ENCODE measurements at regions not wholly inside any gene's neighbourhood (a gene's known extent, or its start where the extent isn't known, plus 50 kb on each side); places are given as distances from the start of the nearest gene placed in this dataset.

GRCh38 chr18:38074298-38074876, 508.8 kb upstream of the CELF4 start:
- TF ChIP-seq CTCF (IDR thresholded peaks at IDR 0.05; ENCODE audit: insufficient read depth, low read length, severe bottlenecking) = no peak
- no peak for FAIRE-seq
- H3K27me3 ChIP-seq (ENCODE audit: control insufficient read depth, insufficient read depth, low read length) = no peaks in the 10 kb centered on the region
- H3K4me3 ChIP-seq (ENCODE audit: low read depth, low read length) = no peak overlapping the region
- DNase-seq (ENCODE audit: low read depth) = no peak
- H3K36me3 ChIP-seq (ENCODE audit: control insufficient read depth, insufficient read depth, low read length) = no peaks in the 10 kb centered on the region

DNA sequence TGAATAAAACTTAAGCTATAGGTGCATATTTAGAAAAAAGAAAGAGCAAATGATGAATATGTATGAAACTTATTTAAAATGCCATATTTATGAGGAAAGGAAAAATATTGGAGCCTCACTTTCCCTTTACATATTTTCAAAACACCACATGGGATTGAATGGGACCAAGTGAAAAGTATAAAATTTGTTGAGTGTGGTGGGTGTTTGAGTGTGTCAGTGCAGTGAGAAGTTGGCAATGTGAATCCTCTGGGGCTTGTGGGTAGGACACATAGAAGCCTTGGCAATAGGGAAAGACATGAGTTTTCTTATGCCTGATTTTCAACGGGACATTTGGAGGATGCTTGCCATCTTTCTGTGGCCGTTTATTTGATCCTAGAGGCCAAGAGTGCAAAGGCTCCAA, 502.2 kb upstream of the CELF4 start:
- FAIRE-seq = peak; percentile 36
- no peak overlapping the region for H3K4me3 ChIP-seq (ENCODE audit: low read depth, low read length)
- TF ChIP-seq CTCF (IDR thresholded peaks at IDR 0.05; ENCODE audit: insufficient read depth, low read length, severe bottlenecking) = no peak
- no peak for DNase-seq (ENCODE audit: low read depth)
- no peaks in the 10 kb centered on the region for H3K27me3 ChIP-seq (ENCODE audit: control insufficient read depth, insufficient read depth, low read length)
- H3K36me3 ChIP-seq (ENCODE audit: control insufficient read depth, insufficient read depth, low read length) = no peaks in the 10 kb centered on the region

- Histone ChIP-seq H3K4me3 (ENCODE audit: low read depth, low read length) (no peak overlapping the region), H3K27me3 (ENCODE audit: control insufficient read depth, insufficient read depth, low read length) (no peaks in the 10 kb centered on the region), H3K36me3 (ENCODE audit: control insufficient read depth, insufficient read depth, low read length) (no peaks in the 10 kb centered on the region)
- DNase-seq (ENCODE audit: low read depth) = no peak
- no peak for FAIRE-seq
- no peak for TF ChIP-seq CTCF (IDR thresholded peaks at IDR 0.05; ENCODE audit: insufficient read depth, low read length, severe bottlenecking)
Measured at GRCh38 chr18:38067086-38067485, 501.5 kb upstream of the CELF4 start.

DNA sequence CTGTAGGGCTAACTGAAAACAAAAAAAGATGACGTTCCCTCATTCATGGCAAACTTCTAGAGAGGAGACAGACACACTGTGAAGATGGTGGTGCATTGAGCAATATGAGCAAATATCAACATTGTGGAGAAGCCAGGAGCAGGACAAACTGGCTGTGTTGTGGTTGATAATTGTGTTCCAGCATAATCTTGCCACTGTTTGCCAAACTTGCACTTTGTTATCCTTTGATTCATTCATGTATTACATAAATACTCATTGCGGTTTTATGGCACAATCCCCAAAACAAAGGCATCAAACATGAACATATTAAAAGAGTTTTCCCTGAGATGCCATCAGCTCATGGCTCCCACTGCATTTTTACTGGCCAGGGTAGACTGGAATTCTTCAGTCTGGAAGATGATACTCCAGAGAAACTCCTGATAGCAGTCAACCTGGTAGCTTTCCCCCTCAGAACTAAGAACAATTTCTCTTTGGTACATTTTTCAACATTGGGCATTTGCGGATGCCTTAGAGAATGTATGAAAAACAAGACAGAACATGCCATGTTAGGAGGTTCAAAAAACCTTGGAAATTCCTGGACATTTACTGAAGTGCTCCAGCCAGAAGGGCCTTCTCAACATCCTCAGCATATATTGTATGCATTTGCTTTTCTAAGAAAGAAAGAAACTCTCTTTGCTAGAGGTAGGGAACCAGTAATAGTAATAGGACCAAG, 487.4 kb upstream of the CELF4 start:
- Histone ChIP-seq H3K27me3 (ENCODE audit: control insufficient read depth, insufficient read depth, low read length) (peaks cover 4% of the 10 kb centered on the region), H3K36me3 (ENCODE audit: control insufficient read depth, insufficient read depth, low read length) (no peaks in the 10 kb centered on the region), H3K4me3 (ENCODE audit: low read depth, low read length) (no peak overlapping the region)
- no peak for TF ChIP-seq CTCF (IDR thresholded peaks at IDR 0.05; ENCODE audit: insufficient read depth, low read length, severe bottlenecking)
- DNase-seq (ENCODE audit: low read depth) (peak; percentile 89), FAIRE-seq (peak; percentile 76)

DNA sequence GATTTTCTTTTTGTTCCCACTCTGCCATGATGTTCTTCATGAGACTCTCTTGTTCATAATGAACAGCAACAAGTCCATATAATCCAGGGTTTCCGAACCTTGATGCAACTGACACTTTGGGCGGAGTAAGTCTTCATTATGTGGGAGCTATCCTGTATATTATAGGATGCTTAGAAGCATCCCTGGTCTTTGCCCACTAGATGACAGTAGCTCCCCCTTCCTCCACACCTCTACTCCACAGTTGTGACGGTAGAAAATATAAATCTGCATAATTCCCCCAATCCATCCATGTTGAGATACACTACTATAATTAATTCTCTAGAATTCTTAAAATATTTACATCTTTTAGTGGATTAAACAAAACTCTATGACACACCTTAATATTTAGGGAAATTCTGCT, 482.2 kb upstream of the CELF4 start:
- Histone ChIP-seq H3K27me3 (ENCODE audit: control insufficient read depth, insufficient read depth, low read length) (peaks cover 2% of the 10 kb centered on the region), H3K4me3 (ENCODE audit: low read depth, low read length) (no peak overlapping the region), H3K36me3 (ENCODE audit: control insufficient read depth, insufficient read depth, low read length) (no peaks in the 10 kb centered on the region)
- FAIRE-seq = no peak
- no peak for DNase-seq (ENCODE audit: low read depth)
- TF ChIP-seq CTCF (IDR thresholded peaks at IDR 0.05; ENCODE audit: insufficient read depth, low read length, severe bottlenecking) = no peak

DNA sequence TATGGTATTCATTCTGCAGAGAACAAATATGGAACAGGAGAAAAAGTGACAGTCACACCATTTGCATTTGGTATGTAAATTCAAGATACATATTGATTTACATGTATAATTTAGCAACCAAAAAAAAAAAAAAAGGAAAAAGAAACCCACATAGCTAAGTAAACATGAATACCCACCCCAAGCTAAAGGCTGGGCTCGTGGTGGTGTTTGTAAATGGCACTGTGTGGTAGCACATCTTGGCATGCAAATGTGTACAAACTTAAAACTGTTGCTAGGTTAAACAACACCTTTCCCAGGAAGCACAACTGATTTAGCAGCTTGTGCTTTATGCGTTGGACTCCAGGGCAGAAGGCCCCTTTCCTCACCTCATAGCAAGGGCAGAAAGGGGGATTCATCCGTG, 481.1 kb upstream of the CELF4 start:
- TF ChIP-seq CTCF (IDR thresholded peaks at IDR 0.05; ENCODE audit: insufficient read depth, low read length, severe bottlenecking) = no peak
- Histone ChIP-seq H3K27me3 (ENCODE audit: control insufficient read depth, insufficient read depth, low read length) (peaks cover 2% of the 10 kb centered on the region), H3K36me3 (ENCODE audit: control insufficient read depth, insufficient read depth, low read length) (no peaks in the 10 kb centered on the region), H3K4me3 (ENCODE audit: low read depth, low read length) (no peak overlapping the region)
- FAIRE-seq = no peak
- no peak for DNase-seq (ENCODE audit: low read depth)

All from bronchial epithelial cell (primary cell).